Activated naive CD4-positive, alpha-beta T cell treated with anti-CD3 and anti-CD28 coated beads, Interleukin-2, amount 50 U/mL, for 72 hours (primary cell): ENCODE measurements at regions not wholly inside any gene's neighbourhood (a gene's known extent, or its start where the extent isn't known, plus 50 kb on each side); places are given as distances from the start of the nearest gene placed in this dataset.

Source experiments
- ATAC-seq, 2 donors: fragments of 150-1000 bp; cut with Tn5 transposase; 2 replicates each; pipeline ENCODE4 v1.10.0; 2021; ENCODE audit warnings: mild to moderate bottlenecking in 2 of 2, moderate library complexity in 2 of 2
- DNase-seq, 2 donors: peaks; one replicate each; pipeline ENCODE4 v3.0.0; 2021 to 2022; ENCODE audit warnings: low spot score in 2 of 2
- H3K27ac Mint-ChIP-seq, 2 donors: one replicate each; pipeline ENCODE4 v1.8.0; 2022; ENCODE audit warnings: mild to moderate bottlenecking in 2 of 2, mixed read lengths in 2 of 2
- H3K36me3 Mint-ChIP-seq, 2 donors: one replicate each; pipeline ENCODE4 v1.8.0; 2022; ENCODE audit warnings: mixed read lengths in 2 of 2
- H3K9me3 Mint-ChIP-seq, 2 donors: one replicate each; pipeline ENCODE4 v1.8.0; 2022; ENCODE audit warnings: mixed read lengths in 2 of 2

DNA sequence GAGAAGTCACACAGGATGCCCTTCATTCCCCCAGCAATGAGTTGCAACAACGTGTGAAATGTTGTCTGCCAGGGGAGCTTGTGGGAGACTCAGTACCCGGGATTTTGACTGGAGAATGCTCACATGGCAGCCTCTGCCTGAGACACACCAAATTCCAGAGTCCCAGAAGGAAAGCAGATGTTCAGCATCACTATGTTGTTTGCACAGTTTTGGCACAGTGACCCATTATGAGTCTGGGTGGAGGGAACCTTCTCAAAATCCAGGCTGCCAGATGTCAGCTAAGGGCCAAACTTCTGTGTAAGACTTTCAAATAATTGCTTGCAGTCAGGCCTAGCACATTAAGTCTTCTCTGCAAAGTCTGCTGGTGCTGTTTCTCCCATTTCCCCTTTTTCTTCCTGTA, 1029.7 kb upstream of the TENM3 start:
- H3K27ac Mint-ChIP-seq = no peak overlapping the region
- no peaks in the 10 kb centered on the region for H3K36me3 Mint-ChIP-seq
- no peak for ATAC-seq
- DNase-seq = no peak
- H3K9me3 Mint-ChIP-seq = peaks cover 9 to 11% of the 10 kb centered on the region in 2 donors

GRCh38 chr4:181216501-181216900, 1026.7 kb upstream of the TENM3 start:
- ATAC-seq = no peak
- no peak for DNase-seq

GRCh38 chr4:181219783-181220416, 1023.3 kb upstream of the TENM3 start:
- DNase-seq (no peak), ATAC-seq (no peak)
- H3K36me3 Mint-ChIP-seq = no peaks in the 10 kb centered on the region
- H3K27ac Mint-ChIP-seq = no peak overlapping the region
- H3K9me3 Mint-ChIP-seq = peaks cover 0 to 5% of the 10 kb centered on the region in 2 donors

More at GRCh38 chr4:181216501-181216900, 1026.7 kb upstream of the TENM3 start:
- H3K27ac Mint-ChIP-seq = no peak overlapping the region
- H3K9me3 Mint-ChIP-seq = peaks cover 3 to 4% of the 10 kb centered on the region in 2 donors
- H3K36me3 Mint-ChIP-seq = no peaks in the 10 kb centered on the region

GRCh38 chr4:181224852-181225251, 1018.4 kb upstream of the TENM3 start:
- DNase-seq (no peak), ATAC-seq (no peak)
- Mint-ChIP-seq H3K27ac (no peak overlapping the region), H3K9me3 (peaks cover 0 to 5% of the 10 kb centered on the region in 2 donors), H3K36me3 (no peaks in the 10 kb centered on the region)

- peaks cover 0 to 5% of the 10 kb centered on the region in 2 donors for H3K9me3 Mint-ChIP-seq
- ATAC-seq (no peak), DNase-seq (no peak)
- H3K27ac Mint-ChIP-seq = no peak overlapping the region
- H3K36me3 Mint-ChIP-seq = no peaks in the 10 kb centered on the region
Measured at GRCh38 chr4:181225616-181226261, 1017.5 kb upstream of the TENM3 start.

GRCh38 chr4:181234951-181235680, 1008.1 kb upstream of the TENM3 start:
- DNase-seq = no peak
- no peak for ATAC-seq
- no peak overlapping the region for H3K27ac Mint-ChIP-seq
- no peaks in the 10 kb centered on the region for H3K9me3 Mint-ChIP-seq
- H3K36me3 Mint-ChIP-seq = no peaks in the 10 kb centered on the region

GRCh38 chr4:181245326-181245725, 997.9 kb upstream of the TENM3 start:
- DNase-seq = no peak
- Mint-ChIP-seq H3K27ac (no peak overlapping the region), H3K9me3 (peaks cover 7 to 13% of the 10 kb centered on the region in 2 donors), H3K36me3 (no peaks in the 10 kb centered on the region)
- ATAC-seq = no peak

DNA sequence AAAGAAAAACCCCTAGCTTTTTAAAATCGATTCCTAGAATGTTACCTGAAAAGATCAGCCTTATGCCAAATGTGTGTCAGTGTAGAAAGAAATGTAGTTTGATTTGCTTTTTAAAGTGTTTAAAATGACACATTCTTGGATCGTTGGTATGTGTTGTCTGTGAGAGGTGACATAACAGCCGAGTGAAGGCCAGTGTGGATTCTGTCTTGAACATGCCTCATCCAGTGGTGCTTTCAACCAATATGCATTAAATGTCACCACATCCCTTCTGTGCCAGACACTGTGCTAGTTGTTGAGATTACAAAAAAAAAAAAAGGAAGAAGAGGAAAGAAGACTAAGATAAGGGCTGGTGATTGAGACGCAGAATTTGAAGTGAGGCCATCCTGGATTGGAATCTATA, 994.2 kb upstream of the TENM3 start:
- no peaks in the 10 kb centered on the region for H3K36me3 Mint-ChIP-seq
- no peak for ATAC-seq
- H3K27ac Mint-ChIP-seq = no peak overlapping the region
- peaks cover 25 to 26% of the 10 kb centered on the region in 2 donors for H3K9me3 Mint-ChIP-seq
- DNase-seq = no peak

DNA sequence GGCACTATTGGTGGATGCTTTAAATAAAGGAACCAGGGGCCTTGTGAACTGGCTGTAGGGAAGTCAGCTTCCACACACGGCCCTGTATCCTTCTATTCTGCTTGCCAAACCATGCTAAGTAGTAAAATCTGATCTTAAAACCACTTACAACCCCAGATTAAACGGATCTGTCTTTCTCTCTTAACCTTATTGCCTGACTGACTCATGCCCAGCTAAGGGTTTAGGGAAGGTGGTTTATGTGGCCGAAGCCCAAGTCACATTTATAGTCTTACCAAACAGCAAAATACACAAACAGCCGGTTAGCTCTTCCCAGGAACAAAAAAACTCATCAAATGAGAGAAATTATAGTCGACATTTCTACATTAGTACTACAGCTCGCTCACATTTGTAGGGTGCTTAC, 988.4 kb upstream of the TENM3 start:
- H3K27ac Mint-ChIP-seq = no peak overlapping the region
- DNase-seq = no peak
- H3K9me3 Mint-ChIP-seq = peaks cover 21 to 25% of the 10 kb centered on the region in 2 donors
- H3K36me3 Mint-ChIP-seq = no peaks in the 10 kb centered on the region
- ATAC-seq = no peak

DNA sequence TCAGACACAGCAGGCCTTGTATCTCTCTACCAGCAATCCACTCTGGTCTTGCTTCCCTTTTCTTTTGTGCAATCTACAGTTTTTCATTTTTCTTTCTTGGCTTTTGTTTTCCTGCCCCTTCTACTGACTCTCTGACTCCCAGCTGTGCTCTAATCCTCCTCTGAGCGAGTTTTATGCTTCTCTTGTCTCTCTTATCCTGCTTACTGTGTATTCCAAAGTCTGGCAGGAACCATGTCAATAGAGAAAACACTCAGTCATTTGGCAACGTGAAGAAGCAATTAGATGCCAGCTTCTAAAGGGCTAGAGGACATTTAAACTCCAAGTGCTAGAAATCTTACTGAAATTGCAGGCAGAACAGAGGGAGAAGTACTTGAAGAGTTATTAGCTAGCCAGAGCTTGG, 984.6 kb upstream of the TENM3 start:
- peaks cover 5 to 15% of the 10 kb centered on the region in 2 donors for H3K9me3 Mint-ChIP-seq
- DNase-seq (no peak), ATAC-seq (no peak)
- H3K27ac Mint-ChIP-seq = no peak overlapping the region
- H3K36me3 Mint-ChIP-seq = no peaks in the 10 kb centered on the region

GRCh38 chr4:181259081-181259709, 984.0 kb upstream of the TENM3 start:
- ATAC-seq = no peak
- no peaks in the 10 kb centered on the region for H3K36me3 Mint-ChIP-seq
- H3K9me3 Mint-ChIP-seq = peaks cover 0 to 11% of the 10 kb centered on the region in 2 donors
- DNase-seq = no peak
- H3K27ac Mint-ChIP-seq = no peak overlapping the region

GRCh38 chr4:181261279-181261678, 981.9 kb upstream of the TENM3 start:
- peaks cover 0 to 11% of the 10 kb centered on the region in 2 donors for H3K9me3 Mint-ChIP-seq

GRCh38 chr4:181264893-181265292, 978.3 kb upstream of the TENM3 start:
- peaks cover 0 to 12% of the 10 kb centered on the region in 2 donors for H3K9me3 Mint-ChIP-seq
- DNase-seq = no peak
- H3K36me3 Mint-ChIP-seq = no peaks in the 10 kb centered on the region
- no peak overlapping the region for H3K27ac Mint-ChIP-seq
- no peak for ATAC-seq

More at GRCh38 chr4:181261279-181261678, 981.9 kb upstream of the TENM3 start:
- ATAC-seq (no peak), DNase-seq (no peak)
- H3K36me3 Mint-ChIP-seq = no peaks in the 10 kb centered on the region
- no peak overlapping the region for H3K27ac Mint-ChIP-seq

DNA sequence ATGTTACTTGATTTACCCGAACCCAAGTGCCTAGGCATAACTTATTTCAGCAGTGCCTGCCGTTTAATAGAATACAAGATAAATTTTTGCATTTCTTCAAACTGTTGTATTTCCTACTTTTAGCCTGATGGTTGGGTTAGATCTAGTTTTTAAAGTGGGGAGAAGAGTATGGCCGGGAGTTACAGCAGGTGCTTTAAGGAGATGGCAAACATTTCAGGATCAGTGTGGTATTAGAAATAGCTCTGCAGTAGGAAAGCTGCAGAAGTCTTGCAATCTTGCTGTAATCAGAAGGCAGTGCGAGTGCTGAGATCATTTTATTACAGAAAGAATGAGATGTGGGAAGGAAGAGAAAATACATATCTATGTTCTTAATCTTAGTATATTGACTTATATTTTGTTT, 977.8 kb upstream of the TENM3 start:
- DNase-seq (no peak), ATAC-seq (no peak)
- H3K36me3 Mint-ChIP-seq = no peaks in the 10 kb centered on the region
- peaks cover 0 to 12% of the 10 kb centered on the region in 2 donors for H3K9me3 Mint-ChIP-seq
- no peak overlapping the region for H3K27ac Mint-ChIP-seq

- no peak for DNase-seq
- no peak overlapping the region for H3K27ac Mint-ChIP-seq
- no peaks in the 10 kb centered on the region for H3K36me3 Mint-ChIP-seq
- no peak for ATAC-seq
- H3K9me3 Mint-ChIP-seq = peaks cover 10 to 14% of the 10 kb centered on the region in 2 donors
Measured at GRCh38 chr4:181271116-181271640, 972.0 kb upstream of the TENM3 start.

DNA sequence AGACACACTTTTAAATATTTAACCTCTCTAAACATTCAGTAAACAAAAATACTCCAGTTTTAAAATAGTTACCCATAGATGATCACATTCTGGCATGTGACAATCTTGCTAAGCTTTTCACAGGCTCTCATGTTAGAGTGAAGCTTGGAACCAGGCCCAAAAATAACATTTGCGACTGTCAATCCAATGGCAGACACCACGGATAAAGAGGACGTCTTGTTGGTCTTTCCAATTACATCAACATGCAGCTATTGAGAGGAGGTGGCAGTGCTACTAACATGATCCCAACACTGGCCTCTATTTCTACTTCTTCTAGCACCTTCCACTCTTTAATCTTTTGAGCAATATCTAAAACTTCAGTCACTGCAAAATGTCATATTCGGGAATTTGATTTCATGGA, 970.8 kb upstream of the TENM3 start:
- Mint-ChIP-seq H3K36me3 (no peaks in the 10 kb centered on the region), H3K9me3 (peaks cover 14% of the 10 kb centered on the region in 2 donors), H3K27ac (no peak overlapping the region)
- no peak for ATAC-seq
- no peak for DNase-seq

GRCh38 chr4:181278941-181279340, 964.3 kb upstream of the TENM3 start:
- ATAC-seq (no peak), DNase-seq (no peak)
- Mint-ChIP-seq H3K36me3 (no peaks in the 10 kb centered on the region), H3K27ac (no peak overlapping the region), H3K9me3 (peaks cover 4% of the 10 kb centered on the region in 2 donors)
